GM12872 (cell line): ENCODE measurements at regions not wholly inside any gene's neighbourhood (a gene's known extent, or its start where the extent isn't known, plus 50 kb on each side); places are given as distances from the start of the nearest gene placed in this dataset.

Experiments used
- TF ChIP-seq, protein P1 (sequence below): IDR thresholded peaks from 3 replicates; pipeline ENCODE4 v1.5.1; 2011; ENCODE audit warnings: low read depth, mild to moderate bottlenecking, low read length, moderate library complexity; ENCODE audit not compliant: insufficient read depth

DNA sequence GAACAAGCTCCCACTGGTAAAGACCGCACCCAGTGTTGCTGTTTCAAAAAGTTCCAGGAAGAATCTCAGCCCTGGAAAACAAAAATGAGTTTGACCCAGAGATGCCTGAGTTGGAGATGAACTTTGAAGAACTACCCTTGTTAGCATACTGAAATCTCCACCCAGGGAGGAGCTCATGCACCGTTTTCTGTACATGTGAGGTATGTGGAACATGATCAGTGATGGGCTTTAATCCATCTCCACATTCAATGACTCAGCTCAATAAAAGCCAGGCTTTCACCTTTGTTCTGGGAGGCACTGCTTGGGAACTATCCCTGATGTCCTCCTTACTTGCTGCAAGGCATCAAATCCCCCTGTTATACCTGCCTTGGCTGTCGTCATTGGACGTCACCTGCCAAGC is 279.9 kb downstream of the UQCRFS1 start:
- TF ChIP-seq, protein P1, sequence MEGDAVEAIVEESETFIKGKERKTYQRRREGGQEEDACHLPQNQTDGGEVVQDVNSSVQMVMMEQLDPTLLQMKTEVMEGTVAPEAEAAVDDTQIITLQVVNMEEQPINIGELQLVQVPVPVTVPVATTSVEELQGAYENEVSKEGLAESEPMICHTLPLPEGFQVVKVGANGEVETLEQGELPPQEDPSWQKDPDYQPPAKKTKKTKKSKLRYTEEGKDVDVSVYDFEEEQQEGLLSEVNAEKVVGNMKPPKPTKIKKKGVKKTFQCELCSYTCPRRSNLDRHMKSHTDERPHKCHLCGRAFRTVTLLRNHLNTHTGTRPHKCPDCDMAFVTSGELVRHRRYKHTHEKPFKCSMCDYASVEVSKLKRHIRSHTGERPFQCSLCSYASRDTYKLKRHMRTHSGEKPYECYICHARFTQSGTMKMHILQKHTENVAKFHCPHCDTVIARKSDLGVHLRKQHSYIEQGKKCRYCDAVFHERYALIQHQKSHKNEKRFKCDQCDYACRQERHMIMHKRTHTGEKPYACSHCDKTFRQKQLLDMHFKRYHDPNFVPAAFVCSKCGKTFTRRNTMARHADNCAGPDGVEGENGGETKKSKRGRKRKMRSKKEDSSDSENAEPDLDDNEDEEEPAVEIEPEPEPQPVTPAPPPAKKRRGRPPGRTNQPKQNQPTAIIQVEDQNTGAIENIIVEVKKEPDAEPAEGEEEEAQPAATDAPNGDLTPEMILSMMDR = no peak

DNA sequence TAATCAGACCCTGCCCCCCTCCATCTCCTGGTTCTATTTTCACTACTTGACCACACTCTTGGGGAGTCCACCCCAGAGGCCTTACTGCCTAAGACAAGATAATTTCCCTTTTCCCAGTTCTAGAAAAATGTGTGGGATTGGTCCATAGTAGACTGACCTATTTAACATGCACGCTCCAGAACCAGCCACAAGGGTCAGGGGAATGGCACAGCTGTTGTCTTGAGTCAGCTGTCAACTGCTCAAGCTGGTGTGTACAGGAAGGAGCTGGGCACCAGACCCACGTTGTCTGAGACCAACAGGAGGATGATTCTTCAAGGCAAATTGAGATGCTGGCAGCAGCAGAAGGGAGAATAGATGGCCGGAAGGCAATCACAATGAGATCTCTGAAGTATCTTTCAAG is 280.5 kb downstream of the UQCRFS1 start:
- TF ChIP-seq, protein P1 = no peak

DNA sequence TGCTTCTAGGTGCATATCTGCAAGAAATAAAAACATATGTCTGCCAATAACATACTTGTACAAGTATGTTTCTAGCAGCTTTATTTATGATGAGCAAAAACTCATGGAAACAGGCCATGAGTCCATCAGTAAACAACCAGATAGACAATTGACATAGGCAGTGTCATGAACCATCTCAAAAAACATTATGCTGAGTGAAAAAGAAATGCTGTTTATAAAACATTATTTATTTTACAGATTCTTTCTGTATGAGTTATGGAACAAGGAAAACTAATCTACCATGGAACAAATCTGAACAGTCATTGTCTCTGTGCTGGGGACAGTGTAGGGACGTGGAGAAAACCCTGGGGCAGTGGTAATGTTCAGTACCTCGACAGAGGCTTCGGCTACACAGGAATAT is 283.9 kb downstream of the UQCRFS1 start:
- TF ChIP-seq, protein P1 = no peak

DNA sequence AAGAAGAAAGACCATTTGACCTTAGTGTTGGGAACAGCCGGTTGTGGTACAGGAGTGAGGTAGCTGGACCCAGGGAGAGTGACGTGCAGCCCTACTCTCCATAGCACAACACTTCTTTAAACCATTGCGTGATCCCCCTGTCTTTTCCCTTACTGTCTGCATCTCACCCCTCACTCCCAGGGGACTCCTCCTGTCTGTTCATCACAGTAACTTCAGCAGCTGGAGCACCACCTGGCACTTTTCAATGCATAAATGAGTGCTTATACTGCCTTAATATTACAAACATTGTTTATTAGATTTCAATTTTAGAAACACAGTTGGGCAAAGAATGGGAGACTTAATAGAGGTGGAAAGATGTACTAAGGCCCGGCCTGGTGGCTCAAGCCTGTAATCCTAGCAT is 285.5 kb downstream of the UQCRFS1 start:
- TF ChIP-seq, protein P1 = no peak

DNA sequence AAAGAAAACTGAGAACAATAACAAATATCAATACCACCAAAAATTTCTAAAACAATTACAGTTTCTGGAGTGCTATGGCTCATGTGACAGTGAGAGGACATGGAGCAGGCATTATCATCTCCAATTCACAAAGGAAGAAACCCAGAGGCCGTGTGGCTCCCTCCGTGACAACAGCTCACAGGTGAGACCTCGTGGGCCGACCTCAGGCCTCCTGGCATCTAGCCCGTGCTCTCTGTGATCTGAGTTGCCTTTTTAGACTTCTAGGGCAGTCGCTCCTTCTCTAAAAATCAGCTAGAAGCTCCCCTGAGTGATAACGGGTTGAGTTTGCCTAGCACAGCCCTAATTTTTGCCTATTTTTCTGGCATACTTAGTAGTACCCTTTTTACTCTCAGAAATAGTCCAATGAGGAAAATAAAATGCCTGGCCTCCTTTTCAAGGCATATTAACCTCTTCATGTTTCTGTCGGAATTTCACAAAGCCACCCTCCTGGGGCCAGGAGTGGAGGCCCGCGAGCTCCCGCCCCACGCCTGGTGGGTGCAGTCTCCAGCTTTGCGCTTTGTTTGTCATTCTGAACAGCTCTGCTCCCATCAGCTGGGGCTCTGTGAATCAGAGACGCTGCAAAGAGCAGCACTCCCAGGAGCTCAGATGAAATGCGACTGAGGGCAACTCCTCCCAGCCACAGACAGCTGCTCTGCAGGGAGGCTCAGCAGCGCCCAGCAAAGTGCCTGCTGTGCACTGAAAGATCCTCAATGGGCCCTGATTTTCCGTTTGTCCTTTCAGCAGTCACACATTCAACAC is 292.5 kb downstream of the UQCRFS1 start:
- TF ChIP-seq, protein P1 = no peak

DNA sequence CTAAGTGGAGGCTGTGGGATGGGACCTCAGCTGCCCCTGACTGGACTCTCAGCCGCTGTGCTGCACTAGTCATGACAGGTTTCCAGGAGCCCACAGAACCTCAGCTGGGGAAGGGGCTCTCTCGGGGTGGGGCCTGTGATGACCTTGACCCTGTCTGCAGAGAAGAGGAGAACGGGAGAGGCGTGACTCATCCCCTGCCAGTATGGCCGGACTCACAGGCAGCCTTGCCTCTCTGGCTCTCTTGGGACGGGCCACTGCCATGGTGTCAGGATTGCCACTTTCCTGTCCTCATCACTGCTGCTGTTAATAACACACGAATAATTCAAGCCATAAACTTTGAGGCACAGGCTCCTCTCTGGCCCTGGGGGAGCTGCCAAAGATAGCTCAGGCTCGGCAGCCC is 295.3 kb downstream of the UQCRFS1 start:
- TF ChIP-seq, protein P1 = no peak

DNA sequence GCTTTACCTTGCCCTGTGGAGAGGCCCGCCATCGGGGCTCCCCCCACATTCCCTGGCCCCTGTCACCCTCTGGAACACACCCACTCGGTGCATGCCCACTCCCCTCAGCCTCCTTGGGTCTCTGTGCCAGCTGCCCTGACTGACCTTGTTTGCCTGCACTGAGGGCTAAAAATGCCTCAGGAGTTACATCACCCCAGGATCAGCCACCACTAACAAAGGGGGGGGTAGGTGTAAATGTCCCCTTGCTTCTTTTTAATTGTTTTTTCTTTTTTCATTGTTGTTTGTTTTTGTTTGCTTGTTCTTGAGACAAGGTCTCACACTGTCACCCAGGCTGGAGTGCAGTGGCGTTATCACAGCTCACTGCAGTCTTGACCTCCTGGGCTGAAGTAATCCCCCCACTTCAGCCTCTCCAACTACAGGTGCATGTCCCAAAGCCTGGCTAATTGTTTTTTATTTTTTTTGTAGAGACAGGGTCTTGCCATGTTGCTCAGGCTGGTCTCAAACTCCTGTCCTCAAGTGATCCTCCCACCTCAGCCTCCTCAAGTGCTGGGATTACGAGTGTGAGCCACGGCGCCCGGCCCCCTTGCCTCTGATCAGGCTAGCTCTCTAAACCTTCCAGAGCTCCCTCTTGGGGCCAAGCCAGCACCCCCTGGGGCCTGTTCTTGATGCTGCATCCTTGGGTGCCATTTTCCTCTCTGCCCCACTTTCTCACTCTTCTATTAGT is 297.1 kb downstream of the UQCRFS1 start:
- TF ChIP-seq, protein P1 = no peak
